HepG2 (cell line): ENCODE measurements at regions not wholly inside any gene's neighbourhood (a gene's known extent, or its start where the extent isn't known, plus 50 kb on each side); places are given as distances from the start of the nearest gene placed in this dataset.

ENCODE experiments used
- ATAC-seq: fragments of 200-7000 bp; cut with Tn5 transposase; 3 replicates; pipeline ENCODE4 v1.9.1; 2020; ENCODE audit warnings: mild to moderate bottlenecking, moderate library complexity
- BruUV-seq: library from RNA; stranded (reverse); fragments of 400-500 nt; replicated peaks from 2 replicates; lab custom pipeline; 2021; lab: Mats Ljungman, UMichigan
- CTCF ChIA-PET: fragments of 300-600 bp; formaldehyde crosslinking; extraction: SDS; loops from one replicate; lab custom pipeline; 2021; ENCODE audit warnings: low total read pairs, inconsistent platforms, low intra/inter-chr PET ratio; lab: Yijun Ruan, JAX
- POLR2A ChIA-PET: fragments of 350-600 bp; sonication (Branson Sonifier 250); formaldehyde crosslinking; loops from one replicate; lab custom pipeline; 2020; ENCODE audit warnings: antibody characterized with exemption, inconsistent platforms; lab: Yijun Ruan, JAX
- DNase-seq: peaks from one replicate; pipeline ENCODE4 v3.0.0-alpha.2; 2015; ENCODE audit warnings: low spot score
- FAIRE-seq: peaks from 3 replicates; lab custom pipeline; 2011; peaks lifted over from hg19 to GRCh38; lab: Jason Lieb, UNC
- H2AFZ ChIP-seq: one replicate; pipeline ENCODE4 v1.6.1; 2011; ENCODE audit warnings: low read length, inconsistent platforms
- H3K27ac ChIP-seq: fragments of 300-600 bp; 3 replicates; pipeline ENCODE4 v1.8.0; 2011; ENCODE audit warnings: mixed run types, mild to moderate bottlenecking, mixed read lengths, low read length, inconsistent platforms; ENCODE audit not compliant: insufficient read depth; ENCODE audit errors: extremely low read length
- H3K27me3 ChIP-seq, 2 experiments: fragments of 200-600 bp in 1 of 2; 2 replicates in 1 of 2; 3 replicates in 1 of 2; pipeline versions ENCODE4 v1.6.0 to v1.8.0; 2011; ENCODE audit warnings: low read length in 2 of 2, mild to moderate bottlenecking in 2 of 2, moderate library complexity in 2 of 2, inconsistent platforms in 1 of 2; ENCODE audit not compliant: insufficient read depth in 2 of 2, control insufficient read depth in 1 of 2
- H3K36me3 ChIP-seq, 2 experiments: fragments of 200-600 bp in 1 of 2; replicated peaks in 1 of 2; 2 replicates in 1 of 2; 3 replicates in 1 of 2; pipeline versions ENCODE4 v1.5.1 to v1.8.0; 2011; ENCODE audit warnings: low read length in 2 of 2, inconsistent platforms in 1 of 2; ENCODE audit not compliant: insufficient read depth in 2 of 2, control insufficient read depth in 1 of 2
- H3K4me1 ChIP-seq: 2 replicates; pipeline ENCODE4 v1.5.1; 2012; ENCODE audit warnings: low read length, inconsistent platforms; ENCODE audit not compliant: insufficient read depth
- H3K4me2 ChIP-seq: 2 replicates; pipeline ENCODE4 v1.6.0; 2011; ENCODE audit warnings: low read depth, low read length, inconsistent platforms
- H3K4me3 ChIP-seq, 3 experiments: fragments of 200-600 bp in 1 of 3; sonication (generic), shearing (Covaris generic) in 1 of 3; replicated peaks in 1 of 3; 2 replicates each; pipeline ENCODE4 v1.5.1; 2011 to 2016; ENCODE audit warnings: low read length in 3 of 3, inconsistent platforms in 2 of 3, low read depth in 2 of 3, mild to moderate bottlenecking in 2 of 3, control low read depth in 1 of 3, mixed read lengths in 1 of 3; ENCODE audit not compliant: insufficient read depth in 1 of 3
- H3K79me2 ChIP-seq: one replicate; pipeline ENCODE4 v1.6.1; 2011; ENCODE audit warnings: low read length, inconsistent platforms; ENCODE audit not compliant: insufficient read depth
- H3K9ac ChIP-seq: 2 replicates; pipeline ENCODE4 v1.6.0; 2011; ENCODE audit warnings: mild to moderate bottlenecking, low read depth, low read length, inconsistent platforms; ENCODE audit not compliant: insufficient read depth
- H3K9me3 ChIP-seq: 2 replicates; pipeline ENCODE4 v1.5.1; 2012; ENCODE audit warnings: mild to moderate bottlenecking, low read length
- H4K20me1 ChIP-seq: 2 replicates; pipeline ENCODE4 v1.6.0; 2011; ENCODE audit warnings: inconsistent platforms, mild to moderate bottlenecking, low read length, moderate library complexity; ENCODE audit not compliant: insufficient read depth
- ATM ChIP-seq: fragments of 450-650 bp; IDR thresholded peaks from 2 replicates; pipeline ENCODE4 v1.7.1; 2017; ENCODE audit warnings: mild to moderate bottlenecking, borderline replicate concordance
- CBX5 ChIP-seq: sonication (generic); formaldehyde crosslinking; IDR thresholded peaks from 2 replicates; pipeline ENCODE4 v1.4.0; 2020; ENCODE audit warnings: missing genetic modification reagents, borderline replicate concordance
- CEBPB ChIP-seq: IDR thresholded peaks from 2 replicates; pipeline ENCODE4 v1.6.1; 2011; ENCODE audit warnings: low read depth, low read length, improper control_type of control experiment, borderline replicate concordance
- CREB3 ChIP-seq: sonication (generic); formaldehyde crosslinking; IDR thresholded peaks from 2 replicates; pipeline ENCODE4 v1.5.0; 2020; ENCODE audit warnings: missing genetic modification reagents
- HHEX ChIP-seq: IDR thresholded peaks from 2 replicates; pipeline ENCODE4 v1.6.1; 2016; ENCODE audit warnings: control low read depth
- KDM2A ChIP-seq: sonication (generic); formaldehyde crosslinking; IDR thresholded peaks from 2 replicates; pipeline ENCODE4 v1.4.0; 2020; ENCODE audit warnings: low read depth, missing genetic modification reagents, borderline replicate concordance
- SOX5 ChIP-seq: IDR thresholded peaks from 2 replicates; pipeline ENCODE4 v1.6.1; 2016; ENCODE audit warnings: borderline replicate concordance
- TP53 ChIP-seq: sonication (generic); formaldehyde crosslinking; conservative IDR thresholded peaks from 2 replicates; pipeline ENCODE4 v1.4.0; 2020; ENCODE audit warnings: missing genetic modification reagents
- ZBTB1 ChIP-seq: sonication (generic); formaldehyde crosslinking; IDR thresholded peaks from 2 replicates; pipeline ENCODE4 v1.4.0; 2020; ENCODE audit warnings: missing genetic modification reagents, borderline replicate concordance
- ZC3H4 ChIP-seq: sonication (generic); formaldehyde crosslinking; IDR thresholded peaks from 2 replicates; pipeline ENCODE4 v1.4.0; 2020; ENCODE audit warnings: missing genetic modification reagents, borderline replicate concordance
- ZNF569 ChIP-seq: sonication (generic); formaldehyde crosslinking; IDR thresholded peaks from 2 replicates; pipeline ENCODE4 v1.5.0; 2020; ENCODE audit warnings: mild to moderate bottlenecking, missing genetic modification reagents, moderate library complexity, borderline replicate concordance
- ZNF646 ChIP-seq: sonication (generic); formaldehyde crosslinking; IDR thresholded peaks from 2 replicates; pipeline ENCODE4 v1.9.0; 2021; ENCODE audit warnings: mild to moderate bottlenecking, missing genetic modification reagents
- in situ Hi-C: cut with HindIII; loops from 2 replicates; pipeline ENCODE4 v1.10.0; 2017; ENCODE audit warnings: low pct_unique_long_range_greater_than_20kb; ENCODE audit not compliant: extremely low pct_ligation_motif_present
- intact Hi-C: fragments of 100-400 bp; cut with micrococcal nuclease; formaldehyde crosslinking; loops from one replicate; pipeline ENCODE4 v1.10.0; 2022; ENCODE audit not compliant: unreplicated experiment
- TF ChIP-seq, protein P1 (sequence below): sonication (generic); formaldehyde crosslinking; IDR thresholded peaks from 2 replicates; pipeline ENCODE4 v1.4.0; 2020; ENCODE audit warnings: missing genetic modification reagents, borderline replicate concordance

DNA sequence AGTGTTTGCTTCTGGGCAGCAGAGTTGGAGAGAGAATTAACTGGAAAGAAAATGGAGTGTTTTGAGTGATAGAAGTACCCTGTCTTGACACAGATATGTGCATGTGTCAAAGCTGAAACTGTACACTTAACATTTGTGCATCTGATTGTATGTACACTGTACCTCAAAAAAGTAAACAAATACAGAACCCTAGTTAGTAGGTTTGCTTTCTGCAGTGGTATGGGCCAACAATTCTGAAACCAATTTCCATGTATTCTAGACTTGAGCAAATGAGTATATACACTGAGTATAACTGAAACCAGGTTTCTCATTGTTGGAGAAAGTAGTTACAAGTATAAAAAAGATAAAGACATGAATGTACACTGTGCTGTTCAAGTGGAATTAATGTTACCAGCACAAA, 52.4 kb downstream of the ELAPOR2 start:
- 0 out of 2 replicates have a peak, but pooled peaks cover 6% of the 10 kb centered on the region for H3K4me1 ChIP-seq
- BruUV-seq, result no TSS peak
- H3K4me3 ChIP-seq, result no peak overlapping the region
- no peaks in the 10 kb centered on the region for H4K20me1 ChIP-seq
- DNase-seq (no peak), ATAC-seq (no peak), FAIRE-seq (no peak)
- no peaks in the 10 kb centered on the region for H3K27me3 ChIP-seq
- intact Hi-C loops, result no loop called here
- TF ChIP-seq ZNF646 (CRISPR knock-in tag), result no peak
- TF ChIP-seq ZBTB1 (CRISPR knock-in tag), result no peak
- TF ChIP-seq SOX5 (CRISPR knock-in tag), result no peak
- no peak for TF ChIP-seq CEBPB
- TF ChIP-seq HHEX (CRISPR knock-in tag), result no peak
- TF ChIP-seq CBX5 (CRISPR knock-in tag), result no peak
- TF ChIP-seq ZNF569 (CRISPR knock-in tag), result no peak
- TF ChIP-seq CREB3, result no peak
- no peak for TF ChIP-seq ATM
- no peak for TF ChIP-seq KDM2A (CRISPR knock-in tag)
- no peak for TF ChIP-seq ZC3H4 (CRISPR knock-in tag)
- TF ChIP-seq TP53 (CRISPR knock-in tag), result no peak
- TF ChIP-seq, protein P1, sequence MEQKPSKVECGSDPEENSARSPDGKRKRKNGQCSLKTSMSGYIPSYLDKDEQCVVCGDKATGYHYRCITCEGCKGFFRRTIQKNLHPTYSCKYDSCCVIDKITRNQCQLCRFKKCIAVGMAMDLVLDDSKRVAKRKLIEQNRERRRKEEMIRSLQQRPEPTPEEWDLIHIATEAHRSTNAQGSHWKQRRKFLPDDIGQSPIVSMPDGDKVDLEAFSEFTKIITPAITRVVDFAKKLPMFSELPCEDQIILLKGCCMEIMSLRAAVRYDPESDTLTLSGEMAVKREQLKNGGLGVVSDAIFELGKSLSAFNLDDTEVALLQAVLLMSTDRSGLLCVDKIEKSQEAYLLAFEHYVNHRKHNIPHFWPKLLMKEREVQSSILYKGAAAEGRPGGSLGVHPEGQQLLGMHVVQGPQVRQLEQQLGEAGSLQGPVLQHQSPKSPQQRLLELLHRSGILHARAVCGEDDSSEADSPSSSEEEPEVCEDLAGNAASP (CRISPR knock-in tag), result no peak
- no peak overlapping the region for H3K4me2 ChIP-seq
- H3K79me2 ChIP-seq, result no peaks in the 10 kb centered on the region
- no peaks in the 10 kb centered on the region for H3K36me3 ChIP-seq
- no peaks in the 10 kb centered on the region for H3K9me3 ChIP-seq
- H3K9ac ChIP-seq, result no peak overlapping the region
- H2AFZ ChIP-seq, result no peak overlapping the region
- no peak overlapping the region for H3K27ac ChIP-seq
- POLR2A ChIA-PET, result no interaction called here
- CTCF ChIA-PET, result no interaction called here
- in situ Hi-C loops, result no loop called here
